Fibroblast of the aortic adventitia (primary cell): ENCODE measurements at regions not wholly inside any gene's neighbourhood (a gene's known extent, or its start where the extent isn't known, plus 50 kb on each side); places are given as distances from the start of the nearest gene placed in this dataset.

Source experiments
- DNase-seq: peaks from one replicate; pipeline ENCODE4 v3.0.0-alpha.2; 2010; ENCODE audit warnings: low read depth
- H3K4me3 ChIP-seq: 2 replicates; pipeline ENCODE4 v1.5.1; 2011; ENCODE audit warnings: low read depth, mild to moderate bottlenecking, control low read depth, low read length, moderate library complexity
- CTCF ChIP-seq: IDR thresholded peaks from 2 replicates; pipeline ENCODE4 v1.5.1; 2011; ENCODE audit warnings: mild to moderate bottlenecking, low read length, control low read depth, inconsistent platforms; ENCODE audit not compliant: insufficient read depth

- no peak for DNase-seq
- TF ChIP-seq CTCF, result no peak
- H3K4me3 ChIP-seq, result no peak overlapping the region
Measured at GRCh38 chr14:22024137-22024536, 350.5 kb upstream of the OR4E1 start.

- no peak for TF ChIP-seq CTCF
- no peak overlapping the region for H3K4me3 ChIP-seq
- DNase-seq, result no peak
Measured at GRCh38 chr14:22018890-22019289, 345.3 kb upstream of the OR4E1 start.

GRCh38 chr14:22012452-22012851, 338.8 kb upstream of the OR4E1 start:
- no peak for DNase-seq
- no peak overlapping the region for H3K4me3 ChIP-seq
- no peak for TF ChIP-seq CTCF

- no peak overlapping the region for H3K4me3 ChIP-seq
- TF ChIP-seq CTCF, result no peak
- no peak for DNase-seq
Measured at GRCh38 chr14:22011253-22011642, 337.6 kb upstream of the OR4E1 start.

- no peak for DNase-seq
- H3K4me3 ChIP-seq, result no peak overlapping the region
- TF ChIP-seq CTCF, result no peak
Measured at GRCh38 chr14:22010545-22011252, 337.1 kb upstream of the OR4E1 start.

GRCh38 chr14:22008766-22009165, 335.1 kb upstream of the OR4E1 start:
- H3K4me3 ChIP-seq, result no peak overlapping the region
- no peak for DNase-seq
- no peak for TF ChIP-seq CTCF

GRCh38 chr14:22007784-22008412, 334.3 kb upstream of the OR4E1 start:
- no peak for DNase-seq
- TF ChIP-seq CTCF, result no peak

More at GRCh38 chr14:22007784-22008412, 334.3 kb upstream of the OR4E1 start:
- H3K4me3 ChIP-seq, result no peak overlapping the region
